DMS53 (cell line): ENCODE measurements at regions not wholly inside any gene's neighbourhood (a gene's known extent, or its start where the extent isn't known, plus 50 kb on each side); places are given as distances from the start of the nearest gene placed in this dataset.

Experiments used
- DNase-seq: peaks from one replicate; lab custom pipeline; 2025; lab: John Stamatoyannopoulos, UW

DNA sequence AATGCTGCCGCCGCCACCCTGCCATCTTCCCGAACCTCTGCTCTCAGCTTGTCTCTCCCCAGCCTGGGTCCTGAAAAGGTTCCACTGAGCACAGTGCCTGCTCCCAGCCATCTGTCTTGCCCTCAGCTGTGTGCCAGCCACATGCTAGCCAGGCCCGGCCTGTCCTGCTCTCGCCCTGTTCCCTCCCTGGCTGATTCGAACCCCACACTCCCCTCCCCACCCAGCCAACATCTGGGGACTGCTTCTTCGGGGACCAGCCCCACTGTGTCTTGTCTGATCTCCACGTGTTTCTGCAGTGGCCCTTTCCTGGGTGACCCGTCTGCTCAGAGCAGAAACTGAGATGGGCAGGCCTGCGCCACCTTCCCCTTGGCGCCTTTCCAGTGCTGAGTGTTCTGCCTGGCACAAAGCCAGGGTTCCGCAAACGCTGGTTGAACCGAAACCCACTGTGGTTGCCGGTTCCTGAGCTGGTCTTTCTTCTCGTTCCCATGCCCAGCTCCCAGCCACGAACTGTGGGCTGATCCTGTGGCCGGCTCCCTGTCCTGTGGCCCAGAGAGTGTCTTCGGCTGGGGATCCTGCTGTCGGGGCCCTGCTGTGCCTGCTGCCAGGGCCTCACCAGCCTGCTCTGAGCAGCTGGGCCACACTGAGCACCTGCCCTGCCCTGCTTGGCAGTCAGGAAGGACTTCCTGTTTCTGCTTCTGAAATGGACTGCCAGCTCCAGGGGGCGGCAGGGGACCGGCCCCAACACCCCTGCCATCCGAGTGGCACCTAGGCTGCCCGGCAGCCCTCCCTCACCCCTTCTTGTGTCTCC lies 62.7 kb upstream of the KLF13 start:
- peak; percentile 85 for DNase-seq

DNA sequence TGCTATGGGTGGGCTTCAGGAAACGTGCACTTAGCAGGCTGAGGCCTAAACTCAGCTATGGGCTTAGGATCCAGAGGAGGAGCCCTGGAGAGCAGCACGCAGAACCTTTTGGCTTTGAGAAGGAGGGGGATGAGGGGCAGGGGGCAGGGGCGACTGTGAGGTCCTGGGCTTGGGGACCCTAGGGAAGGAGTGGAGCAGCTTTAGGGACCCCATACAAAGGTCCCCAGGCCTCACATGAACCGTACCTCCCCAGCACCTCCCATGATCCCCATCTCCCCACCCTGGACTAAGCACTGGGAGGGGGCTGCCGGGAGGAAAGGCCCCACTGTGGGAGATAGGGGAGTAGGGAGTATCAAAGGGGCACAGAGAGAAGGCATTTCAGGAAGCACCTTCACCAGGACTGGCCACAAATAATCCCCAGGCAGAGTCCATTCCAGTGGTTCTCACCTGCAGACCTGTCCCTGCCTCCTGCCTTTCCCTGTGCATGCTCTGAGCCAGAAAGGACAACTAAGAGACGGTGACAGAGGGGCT lies 62.0 kb upstream of the KLF13 start:
- DNase-seq, result peak; percentile 32

DNA sequence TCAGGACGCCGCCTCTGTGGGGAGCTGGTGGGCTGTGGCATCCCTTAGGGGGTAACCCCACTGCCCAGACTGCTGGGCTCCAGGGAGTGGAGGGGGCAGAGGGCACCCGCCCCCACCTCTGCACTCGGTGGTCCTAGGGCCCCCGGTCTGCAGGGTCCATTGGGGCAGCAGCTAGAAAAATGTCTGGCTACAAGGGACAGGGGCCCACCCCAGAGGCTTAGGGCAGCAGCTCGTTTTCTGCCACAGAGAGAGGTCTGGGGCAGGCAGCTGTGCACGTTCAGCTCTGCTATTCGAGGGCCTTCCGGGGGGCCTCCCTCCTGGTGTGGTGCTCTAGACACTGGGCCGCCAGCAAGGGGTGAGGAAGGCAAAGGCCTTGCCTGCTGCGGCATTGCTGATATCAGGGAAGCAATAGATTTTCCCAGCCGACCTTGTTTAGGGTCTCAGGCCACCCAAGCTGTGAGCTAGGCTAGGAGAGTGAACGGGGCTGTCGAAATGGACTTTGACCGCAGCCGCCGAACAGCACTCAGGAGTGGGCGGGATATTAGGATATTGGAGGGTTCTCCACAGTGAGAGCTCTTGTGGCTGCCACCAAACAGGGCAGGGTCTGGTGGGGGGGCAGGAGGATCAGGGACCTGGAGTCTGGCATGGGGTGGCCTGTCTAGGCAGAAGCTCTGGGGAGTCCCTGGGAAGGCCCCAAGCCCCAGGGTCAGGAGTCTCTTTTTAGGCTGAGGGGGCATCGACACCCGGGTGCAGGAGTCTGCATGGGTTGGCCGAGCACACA lies 61.4 kb upstream of the KLF13 start:
- peak; percentile 63 for DNase-seq

DNA sequence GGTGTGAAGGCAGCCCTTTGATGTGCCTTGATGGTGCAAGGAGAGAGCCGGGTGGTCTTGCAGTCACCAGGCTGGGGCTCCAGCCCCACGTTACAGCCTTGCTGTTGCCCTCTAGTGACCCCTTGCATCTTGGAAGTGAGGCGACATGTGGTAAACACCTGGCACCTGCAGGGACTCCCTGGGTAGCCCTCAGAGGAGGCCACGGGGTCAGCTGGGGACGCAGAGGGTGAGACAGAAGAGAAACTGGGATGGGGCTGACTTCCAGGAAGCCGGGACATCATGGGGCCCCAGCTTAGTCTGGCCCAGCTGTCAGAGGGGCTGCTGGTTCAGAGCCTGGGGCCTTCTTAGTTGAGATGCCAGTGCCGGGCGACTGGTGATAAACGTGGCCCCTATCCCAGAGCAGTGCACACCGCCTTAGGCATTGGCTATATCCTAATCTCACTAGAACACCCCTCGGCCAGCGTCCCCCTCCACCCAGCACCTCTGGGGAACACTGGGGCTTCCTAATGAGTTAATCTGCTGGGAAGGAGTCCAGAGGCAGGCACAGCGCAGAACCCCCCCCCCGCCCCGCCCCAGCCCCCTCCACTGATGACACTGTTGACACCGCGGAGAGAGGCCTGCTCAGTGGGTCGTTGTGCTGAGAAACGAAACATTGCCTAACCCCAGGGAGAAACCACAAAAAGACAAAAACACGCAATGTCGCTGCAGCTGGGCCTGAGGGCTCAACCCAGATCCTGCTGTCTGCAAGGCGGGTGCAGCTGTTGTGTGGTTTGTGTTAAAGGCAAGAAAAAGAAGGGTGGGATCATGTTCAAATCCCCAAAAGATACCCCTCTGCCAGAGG lies 60.5 kb upstream of the KLF13 start:
- peak; percentile 34 for DNase-seq

DNA sequence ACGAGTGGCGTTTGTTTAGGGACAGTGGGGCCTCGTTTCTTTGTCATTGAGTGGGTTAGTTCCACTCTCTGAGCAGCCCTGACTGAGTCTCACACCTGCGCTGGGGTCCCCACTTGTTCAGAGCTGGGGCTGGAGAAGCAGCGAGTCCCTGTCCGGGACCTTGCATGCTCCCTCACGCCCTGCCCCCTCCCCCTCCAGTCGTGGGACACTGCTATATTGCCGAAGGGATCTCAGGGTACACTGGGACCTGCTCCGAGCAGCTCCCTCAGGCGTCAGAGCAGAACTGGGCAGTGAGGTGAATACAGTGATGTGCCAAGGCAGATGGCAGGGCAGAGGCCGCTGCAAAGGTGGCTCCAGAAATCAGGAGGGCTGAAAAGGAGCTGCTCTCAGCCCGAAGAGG lies 59.9 kb upstream of the KLF13 start:
- no peak for DNase-seq

DNA sequence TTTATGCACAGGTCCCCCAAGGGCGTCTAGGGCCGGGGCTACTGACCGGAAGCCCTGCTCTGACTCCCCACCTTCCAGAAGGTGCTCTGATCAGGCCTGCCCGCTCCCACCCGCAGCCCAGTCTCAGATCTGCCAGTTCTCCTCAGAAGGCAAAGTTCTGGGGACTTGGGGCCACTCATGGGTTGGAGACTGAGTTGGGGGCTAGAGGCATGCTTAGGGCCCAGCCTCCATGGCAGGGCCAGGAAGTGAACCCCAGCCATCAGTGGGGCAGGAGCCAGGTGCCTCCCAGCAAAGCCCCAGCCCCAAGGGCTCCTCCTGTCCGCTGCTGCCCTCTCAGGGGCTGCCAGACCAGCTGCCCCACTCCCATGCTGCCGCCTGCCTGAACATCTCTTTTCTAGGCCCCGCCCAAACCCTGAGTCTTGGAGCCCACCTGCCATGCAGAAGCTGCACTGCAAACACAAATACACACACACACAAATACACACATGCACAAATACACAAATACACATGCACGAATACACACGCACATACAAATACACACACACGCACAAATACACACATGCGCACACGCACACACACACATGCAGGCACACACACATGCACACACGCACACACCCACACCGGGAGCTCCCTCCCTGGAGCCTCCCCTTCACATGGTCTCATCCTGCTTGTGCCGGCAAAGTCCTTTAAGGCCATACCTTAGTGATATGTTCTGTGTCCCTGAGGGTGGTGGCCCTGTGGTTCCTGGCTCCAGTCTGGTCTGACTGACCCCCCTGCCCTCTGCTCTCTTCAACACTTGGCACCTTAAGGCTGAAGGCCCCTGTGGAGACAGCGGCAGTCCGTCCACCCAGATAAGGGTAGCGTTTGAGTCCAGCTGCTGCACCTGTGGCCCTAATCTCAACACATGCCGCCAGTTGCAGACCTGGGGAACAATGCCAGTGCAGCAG lies 59.2 kb upstream of the KLF13 start:
- DNase-seq, result no peak

DNA sequence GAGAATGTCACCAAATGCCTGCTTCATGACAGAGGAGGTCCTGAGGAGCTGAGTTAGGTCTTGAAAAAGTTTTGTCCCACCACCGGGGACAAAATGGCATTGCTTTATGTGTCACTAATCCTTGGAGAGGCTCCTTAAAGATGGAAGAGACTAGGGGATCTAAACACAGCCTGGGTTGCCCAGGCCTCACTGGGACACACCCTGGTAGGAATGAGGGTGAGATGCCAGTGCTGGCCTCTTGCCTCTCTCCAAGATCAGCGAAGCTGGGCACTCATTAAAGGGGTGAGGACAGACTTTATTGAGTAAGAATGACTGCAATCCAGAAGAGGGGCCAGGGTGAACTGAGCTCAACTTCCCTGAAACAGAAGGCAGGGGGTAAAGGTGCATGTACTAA lies 58.5 kb upstream of the KLF13 start:
- DNase-seq, result no peak

DNA sequence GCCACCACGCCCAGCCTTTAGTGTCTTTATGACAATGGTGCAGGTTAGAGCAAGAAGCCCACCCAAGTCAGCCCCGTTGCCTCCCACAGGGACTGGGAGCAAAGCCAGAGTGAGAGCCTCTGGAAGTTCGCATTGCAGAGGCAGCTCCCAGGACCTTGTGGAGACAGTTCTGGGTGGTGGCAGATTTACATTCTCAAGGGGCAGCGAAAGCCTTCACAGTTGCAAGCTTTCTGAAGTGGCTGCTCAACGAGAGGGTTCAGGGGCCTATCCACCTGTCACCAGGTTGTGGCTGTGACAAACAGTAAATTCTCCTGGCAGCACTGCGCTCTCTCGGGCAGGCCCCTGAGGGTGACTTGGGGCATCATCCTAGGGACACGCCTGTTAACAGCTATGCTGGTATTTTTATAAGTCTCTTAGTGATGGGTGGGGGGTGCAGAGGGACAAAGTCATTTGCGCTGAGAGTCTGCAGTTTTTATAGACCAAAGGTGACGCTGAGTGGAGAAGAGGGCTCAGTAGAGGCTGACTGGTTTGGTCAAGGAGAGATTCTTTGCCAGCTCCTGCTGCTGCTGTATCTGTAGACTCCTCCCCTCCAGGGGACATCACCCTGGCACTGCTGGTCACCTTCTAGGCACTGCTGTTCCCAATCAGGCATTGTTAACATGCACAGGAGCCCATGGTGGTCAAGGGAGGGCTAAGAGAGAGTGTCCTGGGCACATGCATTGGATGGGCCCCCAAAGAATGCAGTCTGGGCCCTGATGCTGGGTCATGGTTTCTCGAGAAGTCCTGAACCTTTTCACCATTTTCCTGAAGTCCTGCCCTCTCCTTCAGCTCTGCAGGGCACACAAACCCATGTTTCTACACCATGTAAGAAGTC lies 57.5 kb upstream of the KLF13 start:
- DNase-seq, result no peak

DNA sequence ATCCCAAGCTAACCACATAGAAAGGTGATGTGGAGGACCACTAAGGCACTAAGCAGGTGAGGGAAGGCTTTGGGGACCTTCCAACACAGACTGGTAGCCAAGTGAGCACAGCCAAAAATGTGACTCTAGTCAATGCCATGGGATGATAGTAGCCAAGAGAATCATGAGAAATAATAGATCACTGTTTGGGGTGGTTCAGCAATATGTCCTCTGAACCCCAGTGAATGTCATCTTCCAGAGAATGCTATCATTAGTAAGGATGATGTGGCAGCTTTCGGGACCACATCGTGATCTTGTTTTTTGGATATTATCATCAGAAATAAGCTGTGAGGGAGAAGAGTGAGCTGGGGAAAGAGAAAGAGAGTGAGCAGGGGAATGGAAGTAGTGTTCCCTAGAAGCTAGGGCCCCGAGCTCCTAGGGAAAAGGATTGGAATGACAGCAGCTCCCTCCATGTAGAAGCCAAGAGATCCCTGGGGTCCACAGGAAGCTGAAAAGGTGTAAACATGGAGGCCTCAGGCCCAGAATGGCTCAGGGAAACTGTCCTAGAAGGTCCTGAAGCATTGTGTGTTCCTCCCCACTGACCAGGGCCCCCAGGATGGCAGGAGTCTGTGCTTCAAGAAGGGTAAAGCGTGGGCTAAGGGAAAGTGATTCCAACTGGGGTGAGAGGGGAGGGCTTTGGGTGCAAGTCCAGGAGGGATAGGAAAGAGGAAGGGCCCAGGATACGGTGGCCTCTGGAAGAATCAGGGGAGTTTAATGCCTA lies 56.6 kb upstream of the KLF13 start:
- no peak for DNase-seq

DNA sequence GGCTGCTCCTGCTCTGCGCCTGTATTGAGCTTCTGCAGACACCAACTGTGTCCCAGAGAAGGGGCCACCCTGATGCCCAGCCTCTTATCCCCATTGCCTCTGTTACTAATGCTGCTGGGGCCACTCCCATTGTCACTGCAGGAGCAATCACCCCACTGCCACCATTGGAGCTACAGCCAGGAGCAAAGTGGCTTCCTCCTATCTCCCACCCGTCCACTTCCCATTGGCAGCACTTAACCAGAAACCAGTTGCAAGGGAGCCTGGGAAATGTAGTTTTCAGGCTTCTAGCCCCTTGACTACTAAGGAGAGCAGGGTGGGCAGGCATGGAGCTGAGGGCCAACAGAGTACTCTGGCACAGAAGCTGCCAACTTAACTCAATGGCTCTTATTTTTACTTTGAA lies 55.9 kb upstream of the KLF13 start:
- DNase-seq, result no peak

DNA sequence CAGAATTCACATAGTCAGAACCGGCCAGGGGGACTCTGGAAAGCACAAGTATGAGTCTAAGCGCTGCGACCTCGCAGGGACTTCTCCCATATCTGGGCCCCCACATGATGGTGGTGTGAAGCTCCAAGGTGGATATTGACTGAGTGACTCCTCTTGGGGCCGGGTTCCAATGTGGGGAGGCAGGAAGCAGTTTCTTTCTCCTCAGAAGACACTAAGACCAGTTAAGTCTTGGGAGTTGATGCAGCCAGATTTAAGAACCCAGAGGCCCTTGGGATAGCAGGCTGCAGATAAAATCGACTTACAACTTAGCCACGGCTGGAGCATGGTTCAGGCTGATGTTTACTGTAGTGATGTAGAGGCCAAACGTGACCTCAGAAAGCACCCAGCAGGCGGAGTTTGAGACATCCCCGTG lies 55.4 kb upstream of the KLF13 start:
- DNase-seq, result no peak

DNA sequence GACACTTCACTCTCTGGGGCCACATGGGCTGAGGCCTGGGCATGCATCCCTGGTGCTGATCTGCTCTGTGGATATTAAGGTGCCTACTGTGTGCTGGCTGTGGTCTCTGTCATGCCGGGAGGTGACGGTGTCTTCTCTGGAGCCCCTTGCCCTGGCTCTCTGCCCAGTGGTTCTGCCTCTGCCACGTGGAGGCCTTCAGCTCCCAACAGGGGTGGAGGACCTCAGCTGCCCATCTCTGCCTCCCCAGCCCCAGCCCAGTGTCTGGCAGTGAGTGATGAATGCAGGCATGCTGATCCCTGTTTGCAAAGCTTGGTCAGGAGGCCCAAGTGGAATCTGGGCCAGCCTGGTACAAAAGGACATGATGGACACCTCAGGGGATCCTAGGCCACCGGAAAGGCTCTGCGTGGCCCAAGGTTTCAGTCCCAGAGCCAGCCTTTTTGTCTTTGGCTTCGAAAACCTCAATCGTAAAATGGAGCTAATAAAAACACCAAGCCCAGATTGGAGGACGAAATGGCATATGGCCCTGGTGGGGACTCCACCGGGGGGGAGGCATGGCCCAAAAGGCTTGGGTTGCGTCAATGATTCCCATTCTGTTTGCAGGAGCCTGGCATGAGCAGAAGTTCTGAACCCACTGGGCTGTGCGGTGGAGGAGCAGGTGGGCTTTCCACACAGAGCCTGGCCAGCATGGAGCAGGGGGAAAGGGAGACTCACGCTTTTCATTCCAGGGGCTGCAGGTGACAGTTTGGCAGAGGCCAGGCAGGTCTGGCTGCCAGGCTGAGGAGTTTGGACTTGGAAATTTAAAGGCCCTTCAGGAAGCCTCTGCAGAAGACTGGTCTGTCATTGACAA lies 54.7 kb upstream of the KLF13 start:
- no peak for DNase-seq

DNA sequence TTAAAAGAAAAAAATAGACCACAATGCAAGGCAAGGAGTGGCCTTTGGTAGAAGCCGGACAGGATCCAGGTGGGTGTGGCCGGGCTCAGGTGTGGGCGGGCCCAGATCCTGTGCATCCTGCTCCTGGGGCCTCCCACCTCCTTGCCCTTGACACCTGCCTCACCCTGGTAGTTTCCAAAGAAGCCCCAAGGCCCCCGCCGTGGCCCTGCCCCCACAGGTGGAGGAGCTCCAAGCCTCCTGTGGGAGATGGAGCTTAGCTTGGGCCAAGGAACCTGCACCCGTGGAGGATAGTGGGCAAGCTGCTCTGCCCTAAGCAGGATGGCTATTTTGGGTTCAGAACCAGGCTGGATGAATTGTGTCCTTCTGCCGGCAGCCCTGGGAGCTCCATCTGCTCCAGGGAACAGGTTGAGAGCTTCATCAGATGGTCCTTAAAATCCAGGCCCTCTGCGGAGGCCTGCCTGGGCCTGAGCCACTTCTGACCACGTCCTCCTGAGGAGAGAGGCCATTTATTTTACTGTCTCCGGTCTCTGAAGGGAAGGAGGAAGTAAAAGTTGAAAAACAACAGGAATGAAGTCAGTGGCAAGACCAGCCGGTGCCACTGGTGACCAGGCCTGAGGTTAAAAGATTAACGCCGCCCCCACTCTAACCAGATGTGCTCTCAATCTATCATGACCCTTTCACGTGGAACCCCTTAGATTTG lies 53.9 kb upstream of the KLF13 start:
- DNase-seq, result peak; percentile 5

DNA sequence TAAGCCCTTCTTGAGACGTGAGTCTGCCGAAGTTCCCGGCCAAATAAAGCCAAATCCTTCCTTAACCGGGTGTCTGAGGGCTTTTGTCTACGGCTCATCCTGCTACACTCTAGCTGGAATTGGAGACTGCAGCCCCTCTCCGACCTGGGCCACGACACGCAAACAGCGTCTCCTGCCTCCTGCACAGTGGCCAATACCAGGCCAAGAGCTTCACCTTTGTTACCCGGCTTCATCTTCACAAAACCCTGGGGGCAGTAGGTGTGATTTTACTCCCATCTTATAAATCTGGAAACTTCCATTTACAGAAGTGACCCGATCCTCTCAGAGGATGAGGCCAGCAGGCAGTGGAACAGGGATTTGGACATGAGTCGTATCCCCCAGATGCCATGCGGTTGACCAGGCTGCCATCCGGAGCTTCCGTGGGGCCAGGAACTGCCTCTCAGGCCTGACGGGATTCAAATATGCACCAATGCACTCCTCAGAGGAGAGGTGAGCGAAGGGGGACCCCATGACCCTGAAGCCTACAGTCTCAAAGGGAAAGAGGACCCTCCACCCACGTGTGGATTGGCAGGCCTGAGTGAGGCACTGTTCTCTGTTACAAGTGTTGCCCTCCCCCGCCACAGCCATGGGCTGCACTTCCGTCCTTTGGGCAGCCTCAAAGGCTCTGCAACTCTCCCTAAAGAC lies 53.2 kb upstream of the KLF13 start:
- no peak for DNase-seq

DNA sequence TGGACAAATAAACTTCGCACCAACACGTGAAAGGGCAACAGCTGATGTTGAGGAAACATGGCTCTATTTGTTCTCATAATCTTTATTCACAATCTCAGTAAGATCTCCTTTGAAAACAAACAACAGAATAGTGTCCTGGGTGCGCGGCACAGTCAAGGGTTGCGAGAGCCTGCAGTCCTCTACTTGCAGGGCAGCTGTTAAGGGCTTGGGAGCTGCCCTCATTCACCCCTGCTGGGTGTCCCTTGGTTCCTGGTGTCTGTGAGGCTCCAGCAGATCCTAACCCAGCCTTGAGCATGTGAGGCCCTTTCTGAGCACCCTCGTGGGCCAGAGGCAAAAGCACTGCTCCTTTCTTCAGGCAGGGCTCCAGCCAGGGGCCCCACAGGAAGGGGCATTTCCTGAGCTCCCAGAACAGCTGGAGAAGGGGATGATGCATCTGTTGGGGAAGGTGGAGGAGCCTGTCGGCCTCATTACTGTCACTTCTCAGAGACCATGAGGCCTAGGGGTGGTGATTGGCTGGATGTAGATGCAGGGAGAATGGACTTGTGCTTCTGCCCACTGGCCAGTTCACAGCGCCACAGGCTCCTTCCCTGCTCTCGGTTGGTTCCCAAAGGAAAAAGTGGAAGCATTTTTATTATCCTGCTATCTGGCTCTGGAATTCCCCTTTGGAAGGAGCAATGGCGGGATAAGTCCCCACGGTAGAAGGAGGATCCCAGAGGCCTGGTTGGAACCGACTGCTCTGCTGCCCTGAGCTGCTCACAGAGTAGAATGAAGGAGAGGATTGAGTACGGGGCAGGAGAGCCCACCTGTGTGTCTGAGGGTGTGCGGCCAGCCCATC lies 51.9 kb upstream of the KLF13 start:
- DNase-seq, result peak; percentile 12
